ENCODE measurements at regions not wholly inside any gene's neighbourhood (a gene's known extent, or its start where the extent isn't known, plus 50 kb on each side); places are given as distances from the start of the nearest gene placed in this dataset.

GRCh38 chr11:56852131-56852530 is 103.6 kb upstream of the OR9G4 start:
- no peak for ATAC-seq (ENCODE audit: low read depth)

GRCh38 chr11:56849852-56850251 is 101.4 kb upstream of the OR9G4 start:
- DNase-seq (no peak), ATAC-seq (ENCODE audit: low read depth) (no peak)
- whole genome bisulfite sequencing (ENCODE audit: insufficient coverage): no CpG with 5 or more reads among the region's 2 CpGs
- Histone ChIP-seq H3K79me2 (ENCODE audit: control insufficient read depth, insufficient read depth, low read length) (no peaks in the 10 kb centered on the region), H3K27ac (ENCODE audit: low read length in 2 of 2) (no peak overlapping the region), H3K36me3 (replicated peaks in 1 of 2; ENCODE audit: control extremely low read depth in 1 of 2, control insufficient read depth in 1 of 2, extremely low read depth in 1 of 2, insufficient read depth in 2 of 2, low read length in 1 of 2) (no peaks in the 10 kb centered on the region), H3K9me3 (ENCODE audit: control extremely low read depth in 1 of 3, control insufficient read depth in 2 of 3, insufficient read depth in 1 of 3, low read length in 2 of 3) (peaks cover 0 to 4% (median 0%) of the 10 kb centered on the region in 3 donors), H3K4me2 (replicated peaks; ENCODE audit: low read depth, low read length, poor library complexity, severe bottlenecking) (no peak overlapping the region), H3K4me1 (ENCODE audit: control insufficient read depth in 2 of 2, insufficient read depth in 2 of 2, low read length in 2 of 2) (no peaks in the 10 kb centered on the region), H3K9ac (ENCODE audit: low read length) (no peak overlapping the region), H2AFZ (ENCODE audit: insufficient read depth, low read depth, low read length, poor library complexity, severe bottlenecking) (no peak overlapping the region), H4K20me1 (ENCODE audit: control insufficient read depth, insufficient read depth, low read length, poor library complexity, severe bottlenecking) (no peaks in the 10 kb centered on the region), H3K27me3 (replicated peaks in 1 of 4; ENCODE audit: control extremely low read depth in 1 of 4, control insufficient read depth in 3 of 4, insufficient read depth in 4 of 4, low read length in 3 of 4) (no peaks in the 10 kb centered on the region), H3K4me3 (ENCODE audit: control extremely low read depth in 1 of 5, extremely low read depth in 1 of 5, insufficient read depth in 1 of 5, low read depth in 2 of 5, low read length in 4 of 5) (no peak overlapping the region)
- intact Hi-C loops (cut with micrococcal nuclease): no loop called here
- Mint-ChIP-seq H3K27me3 (no peaks in the 10 kb centered on the region), H3K9me3 (ENCODE audit: insufficient read depth) (no peaks in the 10 kb centered on the region), H3K27ac (no peak overlapping the region), H3K4me3 (no peak overlapping the region), H3K4me1 (no peaks in the 10 kb centered on the region)
- ChIA-PET CTCF (interaction anchor here (1.5 kb wide), 1 partner anchor 9 kb away, joined by 3 read pairs; no protein-coding TSS in a partner anchor), POLR2A (no interaction called here)
- TF ChIP-seq CTCF (IDR thresholded peaks at IDR 0.05) (no peak), EZH2 (IDR thresholded peaks at IDR 0.05; ENCODE audit: borderline replicate concordance, insufficient read depth, low read depth, low read length, poor library complexity, severe bottlenecking) (no peak)

More at GRCh38 chr11:56852131-56852530, 103.6 kb upstream of the OR9G4 start:
- H3K27me3 ChIP-seq (replicated peaks in 1 of 4; ENCODE audit: control extremely low read depth in 1 of 4, control insufficient read depth in 3 of 4, insufficient read depth in 4 of 4, low read length in 3 of 4): no peaks in the 10 kb centered on the region
- TF ChIP-seq CTCF (IDR thresholded peaks at IDR 0.05) (no peak), EZH2 (IDR thresholded peaks at IDR 0.05; ENCODE audit: borderline replicate concordance, insufficient read depth, low read depth, low read length, poor library complexity, severe bottlenecking) (no peak)
- no peak for DNase-seq
- H3K79me2 ChIP-seq (ENCODE audit: control insufficient read depth, insufficient read depth, low read length): no peaks in the 10 kb centered on the region
- 100% methylated on average over 1 of the region's 1 CpG for WGBS (ENCODE audit: insufficient coverage)
- H3K4me3 ChIP-seq (ENCODE audit: control extremely low read depth in 1 of 5, extremely low read depth in 1 of 5, insufficient read depth in 1 of 5, low read depth in 2 of 5, low read length in 4 of 5): no peak overlapping the region
- H4K20me1 ChIP-seq (ENCODE audit: control insufficient read depth, insufficient read depth, low read length, poor library complexity, severe bottlenecking): no peaks in the 10 kb centered on the region
- no peak overlapping the region for H3K4me2 ChIP-seq (replicated peaks; ENCODE audit: low read depth, low read length, poor library complexity, severe bottlenecking)
- no peaks in the 10 kb centered on the region for H3K9me3 ChIP-seq (ENCODE audit: control extremely low read depth in 1 of 3, control insufficient read depth in 2 of 3, insufficient read depth in 1 of 3, low read length in 2 of 3)
- no peak overlapping the region for H3K27ac ChIP-seq (ENCODE audit: low read length in 2 of 2)
- no peak overlapping the region for H2AFZ ChIP-seq (ENCODE audit: insufficient read depth, low read depth, low read length, poor library complexity, severe bottlenecking)
- no peaks in the 10 kb centered on the region for H3K36me3 ChIP-seq (replicated peaks in 1 of 2; ENCODE audit: control extremely low read depth in 1 of 2, control insufficient read depth in 1 of 2, extremely low read depth in 1 of 2, insufficient read depth in 2 of 2, low read length in 1 of 2)
- intact Hi-C loops (cut with micrococcal nuclease): no loop called here
- ChIA-PET POLR2A (no interaction called here), CTCF (no interaction called here)
- H3K4me1 ChIP-seq (ENCODE audit: control insufficient read depth in 2 of 2, insufficient read depth in 2 of 2, low read length in 2 of 2): no peaks in the 10 kb centered on the region
- H3K9ac ChIP-seq (ENCODE audit: low read length): no peak overlapping the region
- Mint-ChIP-seq H3K9me3 (ENCODE audit: insufficient read depth) (no peaks in the 10 kb centered on the region), H3K4me1 (no peaks in the 10 kb centered on the region), H3K4me3 (no peak overlapping the region), H3K27ac (no peak overlapping the region), H3K27me3 (no peaks in the 10 kb centered on the region)
